PC-3 (cell line): ENCODE measurements at regions not wholly inside any gene's neighbourhood (a gene's known extent, or its start where the extent isn't known, plus 50 kb on each side); places are given as distances from the start of the nearest gene placed in this dataset.

ENCODE experiments used
- ATAC-seq: fragments of 200-7000 bp; cut with Tn5 transposase; 2 replicates; pipeline ENCODE4 v1.9.1; 2020; ENCODE audit warnings: mild to moderate bottlenecking, moderate library complexity
- BruUV-seq: library from RNA; stranded (reverse); fragments of 400-500 nt; replicated peaks from 2 replicates; lab custom pipeline; 2021; lab: Mats Ljungman, UMichigan
- CTCF ChIA-PET: fragments of 300-600 bp; sonication (Branson Sonifier 250); formaldehyde crosslinking; loops from one replicate; lab custom pipeline; 2022; ENCODE audit warnings: antibody characterized with exemption; lab: Charles Lee
- POLR2A ChIA-PET: fragments of 300-600 bp; sonication (Branson Sonifier 250); formaldehyde crosslinking; loops from one replicate; lab custom pipeline; 2022; ENCODE audit warnings: antibody characterized with exemption; ENCODE audit not compliant: unreplicated experiment; lab: Charles Lee
- DNase-seq: peaks from one replicate; pipeline ENCODE4 v3.0.0-alpha.2; 2015
- H2AFZ ChIP-seq: fragments of 300-600 bp; sonication (generic); 2 replicates; pipeline ENCODE4 v1.6.0; 2016; ENCODE audit warnings: antibody characterized with exemption, low read length
- H3F3A ChIP-seq: fragments of 300-600 bp; sonication (generic); one replicate; pipeline ENCODE4 v1.6.0; 2017; ENCODE audit warnings: antibody characterized with exemption, low read length, control low read depth, mild to moderate bottlenecking; ENCODE audit not compliant: unreplicated experiment
- H3K27ac ChIP-seq: fragments of 300-600 bp; sonication (generic); 2 replicates; pipeline ENCODE4 v1.5.1; 2016; ENCODE audit warnings: mild to moderate bottlenecking, low read length
- H3K27me3 ChIP-seq: fragments of 300-600 bp; sonication (generic); 2 replicates; pipeline ENCODE4 v1.6.1; 2016; ENCODE audit warnings: low read length, mixed read lengths
- H3K36me3 ChIP-seq: fragments of 300-600 bp; sonication (generic); 2 replicates; pipeline ENCODE4 v1.6.1; 2016; ENCODE audit warnings: low read depth, mixed run types, low read length, mixed read lengths
- H3K4me1 ChIP-seq: fragments of 300-600 bp; sonication (generic); 2 replicates; pipeline ENCODE4 v1.5.1; 2016; ENCODE audit warnings: low read length; ENCODE audit not compliant: insufficient read depth
- H3K4me2 ChIP-seq: fragments of 300-600 bp; sonication (generic); 2 replicates; pipeline ENCODE4 v1.6.0; 2016; ENCODE audit warnings: low read length
- H3K4me3 ChIP-seq: fragments of 300-600 bp; sonication (generic); 2 replicates; pipeline ENCODE4 v1.5.1; 2016; ENCODE audit warnings: mild to moderate bottlenecking, low read length, mixed read lengths
- H3K79me2 ChIP-seq: fragments of 300-600 bp; sonication (generic); 2 replicates; pipeline ENCODE4 v1.6.1; 2017; ENCODE audit warnings: low read length, mixed read lengths
- H3K9ac ChIP-seq: fragments of 300-600 bp; sonication (generic); 2 replicates; pipeline ENCODE4 v1.6.0; 2016; ENCODE audit warnings: mild to moderate bottlenecking, low read length
- H3K9me2 ChIP-seq: fragments of 300-600 bp; sonication (generic); replicated peaks from 2 replicates; pipeline ENCODE4 v1.6.1; 2016; ENCODE audit warnings: mixed run types, low read length, mixed read lengths
- H3K9me3 ChIP-seq: fragments of 300-600 bp; sonication (generic); 2 replicates; pipeline ENCODE4 v1.6.1; 2016; ENCODE audit warnings: low read length, mixed read lengths
- H4K20me1 ChIP-seq: fragments of 300-600 bp; sonication (generic); 2 replicates; pipeline ENCODE4 v1.6.1; 2016; ENCODE audit warnings: low read length, mixed read lengths
- EZH2 ChIP-seq: fragments of 300-600 bp; sonication (generic); IDR thresholded peaks from one replicate; pipeline ENCODE4 v1.6.1; 2017; ENCODE audit warnings: antibody characterized with exemption, mild to moderate bottlenecking, low read length; ENCODE audit not compliant: unreplicated experiment
- EZH2phosphoT487 ChIP-seq: fragments of 300-600 bp; sonication (generic); IDR thresholded peaks from 2 replicates; pipeline ENCODE4 v1.6.1; 2018; ENCODE audit warnings: mild to moderate bottlenecking, antibody characterized with exemption, low read length, borderline replicate concordance
- intact Hi-C: fragments of 100-400 bp; cut with micrococcal nuclease; formaldehyde crosslinking; loops from 2 replicates; pipeline ENCODE4 v1.9.0; 2023
- TF ChIP-seq, protein P1 (sequence below): fragments of 300-600 bp; sonication (generic); conservative IDR thresholded peaks from 2 replicates; pipeline ENCODE4 v1.5.1; 2017; ENCODE audit warnings: antibody characterized with exemption, low read depth, mild to moderate bottlenecking, low read length

DNA sequence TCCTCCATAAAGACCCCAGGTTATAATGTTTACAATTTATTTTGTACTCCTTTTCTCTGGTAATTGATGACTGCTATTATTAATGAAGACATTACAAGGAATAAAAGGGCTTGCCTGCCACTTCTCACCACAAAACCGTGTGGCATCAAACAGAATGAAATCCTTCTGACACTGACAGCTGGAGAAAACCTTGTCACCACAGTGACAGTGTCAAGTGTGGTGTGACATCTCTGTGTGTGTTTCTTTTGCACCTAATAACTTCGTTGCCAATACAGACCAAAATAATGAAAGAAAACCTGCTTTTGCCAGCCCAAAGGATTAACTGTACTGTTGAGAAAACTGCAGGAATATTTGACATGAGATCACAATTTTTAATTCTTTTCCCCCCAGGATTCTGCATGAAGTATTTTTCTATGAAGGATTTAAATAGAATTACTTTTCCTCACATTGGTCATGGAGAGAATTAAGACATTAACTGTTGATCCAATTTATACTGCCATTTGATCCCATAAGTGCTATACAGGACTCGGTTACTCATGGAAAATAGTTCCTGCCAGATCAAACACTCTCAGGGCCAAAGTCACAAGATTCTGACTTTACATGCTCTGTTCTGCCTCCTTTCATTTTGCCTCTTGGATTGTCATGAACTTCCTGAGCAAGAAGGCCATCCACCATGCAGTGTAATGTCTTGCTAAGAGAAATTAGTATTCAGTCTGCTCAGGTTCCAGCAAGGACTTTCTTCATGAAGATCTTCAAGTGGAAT, 60.4 kb upstream of the IFNG-AS1 start:
- intact Hi-C loops, result loop anchor here (5.0 kb wide), 1 partner anchor 277 kb away; no protein-coding TSS in a partner anchor
- no peaks in the 10 kb centered on the region for H3K9me2 ChIP-seq
- no peak overlapping the region for H3K27ac ChIP-seq
- no peaks in the 10 kb centered on the region for H3K4me1 ChIP-seq
- H3K36me3 ChIP-seq, result no peaks in the 10 kb centered on the region
- H3K4me2 ChIP-seq, result no peak overlapping the region
- no peaks in the 10 kb centered on the region for H3K9me3 ChIP-seq
- DNase-seq, result peak; percentile 5
- H3K79me2 ChIP-seq, result no peaks in the 10 kb centered on the region
- TF ChIP-seq EZH2phosphoT487 (no peak), EZH2 (no peak)
- TF ChIP-seq, protein P1, sequence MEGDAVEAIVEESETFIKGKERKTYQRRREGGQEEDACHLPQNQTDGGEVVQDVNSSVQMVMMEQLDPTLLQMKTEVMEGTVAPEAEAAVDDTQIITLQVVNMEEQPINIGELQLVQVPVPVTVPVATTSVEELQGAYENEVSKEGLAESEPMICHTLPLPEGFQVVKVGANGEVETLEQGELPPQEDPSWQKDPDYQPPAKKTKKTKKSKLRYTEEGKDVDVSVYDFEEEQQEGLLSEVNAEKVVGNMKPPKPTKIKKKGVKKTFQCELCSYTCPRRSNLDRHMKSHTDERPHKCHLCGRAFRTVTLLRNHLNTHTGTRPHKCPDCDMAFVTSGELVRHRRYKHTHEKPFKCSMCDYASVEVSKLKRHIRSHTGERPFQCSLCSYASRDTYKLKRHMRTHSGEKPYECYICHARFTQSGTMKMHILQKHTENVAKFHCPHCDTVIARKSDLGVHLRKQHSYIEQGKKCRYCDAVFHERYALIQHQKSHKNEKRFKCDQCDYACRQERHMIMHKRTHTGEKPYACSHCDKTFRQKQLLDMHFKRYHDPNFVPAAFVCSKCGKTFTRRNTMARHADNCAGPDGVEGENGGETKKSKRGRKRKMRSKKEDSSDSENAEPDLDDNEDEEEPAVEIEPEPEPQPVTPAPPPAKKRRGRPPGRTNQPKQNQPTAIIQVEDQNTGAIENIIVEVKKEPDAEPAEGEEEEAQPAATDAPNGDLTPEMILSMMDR, result no peak
- H3K27me3 ChIP-seq, result no peaks in the 10 kb centered on the region
- H4K20me1 ChIP-seq, result no peaks in the 10 kb centered on the region
- H3K4me3 ChIP-seq, result no peak overlapping the region
- BruUV-seq, result no TSS peak
- CTCF ChIA-PET, result no interaction called here
- no peak overlapping the region for H2AFZ ChIP-seq
- peak; percentile 15; the same call in 1 of the 2 replicates for ATAC-seq
- POLR2A ChIA-PET, result no interaction called here
- H3K9ac ChIP-seq, result no peak overlapping the region
- H3F3A ChIP-seq, result no peaks in the 10 kb centered on the region

DNA sequence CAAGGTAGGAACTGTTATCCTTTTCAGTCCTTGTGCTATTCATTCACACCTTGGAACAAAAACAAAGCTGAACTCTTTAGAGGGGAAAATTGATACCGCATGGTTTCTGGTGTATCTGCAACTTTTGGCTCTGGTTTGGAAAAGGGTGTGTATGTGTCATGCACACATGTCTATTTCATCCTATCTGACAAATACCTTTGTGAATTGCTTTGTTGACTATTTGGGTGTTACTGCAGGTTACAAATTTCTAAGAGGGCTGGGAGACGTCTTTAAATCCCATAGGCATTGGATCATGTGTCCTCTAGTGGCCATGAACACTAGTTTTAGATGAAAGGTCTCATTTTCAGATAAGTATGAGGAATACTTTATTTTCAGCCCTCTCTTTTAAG, 59.9 kb upstream of the IFNG-AS1 start:
- intact Hi-C loops, result loop anchor here (5.0 kb wide), 1 partner anchor 277 kb away; no protein-coding TSS in a partner anchor
- Histone ChIP-seq H3F3A (no peaks in the 10 kb centered on the region), H3K27me3 (no peaks in the 10 kb centered on the region), H4K20me1 (no peaks in the 10 kb centered on the region), H3K79me2 (no peaks in the 10 kb centered on the region), H3K4me1 (no peaks in the 10 kb centered on the region), H3K4me2 (no peak overlapping the region), H3K9me2 (no peaks in the 10 kb centered on the region), H3K27ac (no peak overlapping the region), H3K36me3 (no peaks in the 10 kb centered on the region), H3K4me3 (no peak overlapping the region), H2AFZ (no peak overlapping the region), H3K9me3 (no peaks in the 10 kb centered on the region), H3K9ac (no peak overlapping the region)
- TF ChIP-seq EZH2, result no peak
- TF ChIP-seq, protein P1, result peak; percentile 41; the same call in 1 of the 2 replicates
- TF ChIP-seq EZH2phosphoT487, result no peak
- CTCF ChIA-PET, result no interaction called here
- BruUV-seq, result no TSS peak
- DNase-seq (peak; percentile 49), ATAC-seq (peak; percentile 51; the same call in 1 of the 2 replicates)
- POLR2A ChIA-PET, result no interaction called here

DNA sequence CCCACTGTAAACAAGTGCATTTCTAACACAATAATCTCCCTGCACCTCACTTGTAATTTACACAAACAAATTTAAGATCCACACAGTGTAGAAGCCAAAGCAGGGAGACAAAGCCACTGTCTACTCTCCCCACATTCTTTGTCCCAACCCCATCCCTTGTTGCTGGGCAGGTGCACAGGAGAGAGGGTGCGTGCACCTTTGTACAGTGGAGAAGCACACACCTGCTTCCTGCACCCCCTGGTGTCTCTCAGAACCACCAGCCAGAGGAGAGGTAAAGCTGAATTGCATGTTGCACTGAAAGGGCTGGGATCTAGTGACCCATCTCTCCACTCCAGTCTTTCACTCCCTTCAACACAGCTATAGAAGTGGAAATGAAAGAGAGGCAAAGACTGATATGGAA, 51.4 kb upstream of the IFNG-AS1 start:
- Histone ChIP-seq H3K9ac (no peak overlapping the region), H4K20me1 (no peaks in the 10 kb centered on the region), H3K27ac (no peak overlapping the region), H3K79me2 (no peaks in the 10 kb centered on the region), H3K9me2 (no peaks in the 10 kb centered on the region), H3K9me3 (no peaks in the 10 kb centered on the region), H2AFZ (no peak overlapping the region), H3K27me3 (no peaks in the 10 kb centered on the region), H3K4me2 (no peak overlapping the region), H3F3A (no peaks in the 10 kb centered on the region), H3K4me1 (peaks cover 25% of the 10 kb centered on the region), H3K4me3 (no peak overlapping the region), H3K36me3 (no peaks in the 10 kb centered on the region)
- intact Hi-C loops, result no loop called here
- no peak for ATAC-seq
- POLR2A ChIA-PET, result interaction anchor here (0.7 kb wide), 1 partner anchor 23 kb away, joined by 5 read pairs; no protein-coding TSS in a partner anchor
- BruUV-seq, result no TSS peak
- CTCF ChIA-PET, result no interaction called here
- no peak for DNase-seq
- no peak for TF ChIP-seq EZH2phosphoT487
